Dendritic cell treated with granulocyte-macrophage colony-stimulating factor and Interleukin-4, amounts not matched to agents 40 ng/mL and 50 ng/mL, for 4 days (primary cell): ENCODE measurements at regions not wholly inside any gene's neighbourhood (a gene's known extent, or its start where the extent isn't known, plus 50 kb on each side); places are given as distances from the start of the nearest gene placed in this dataset.

ENCODE experiments used
- H3K27ac Mint-ChIP-seq: one replicate; pipeline ENCODE4 v1.8.0; 2022; ENCODE audit warnings: mild to moderate bottlenecking, mixed read lengths
- H3K27me3 Mint-ChIP-seq: one replicate; pipeline ENCODE4 v1.8.0; 2022; ENCODE audit warnings: mild to moderate bottlenecking, mixed read lengths
- H3K36me3 Mint-ChIP-seq: one replicate; pipeline ENCODE4 v1.8.0; 2022; ENCODE audit warnings: low read depth, mixed read lengths
- H3K4me1 Mint-ChIP-seq: one replicate; pipeline ENCODE4 v1.8.0; 2022; ENCODE audit warnings: low read depth, mixed read lengths
- H3K4me3 Mint-ChIP-seq: one replicate; pipeline ENCODE4 v1.8.0; 2022; ENCODE audit warnings: mild to moderate bottlenecking, moderate library complexity, mixed read lengths
- H3K9me3 Mint-ChIP-seq: one replicate; pipeline ENCODE4 v1.8.0; 2022; ENCODE audit warnings: mixed read lengths
- intact Hi-C: fragments of 100-400 bp; cut with micrococcal nuclease; formaldehyde crosslinking; loops from one replicate; pipeline ENCODE4 v1.15.0; 2022

GRCh38 chr13:93108111-93108601 is 118.5 kb upstream of the GPC6 start:
- no peaks in the 10 kb centered on the region for H3K9me3 Mint-ChIP-seq
- H3K27me3 Mint-ChIP-seq: no peaks in the 10 kb centered on the region
- H3K27ac Mint-ChIP-seq: no peak overlapping the region
- no peaks in the 10 kb centered on the region for H3K4me1 Mint-ChIP-seq
- H3K4me3 Mint-ChIP-seq: no peak overlapping the region
- no peaks in the 10 kb centered on the region for H3K36me3 Mint-ChIP-seq
- intact Hi-C loops: no loop called here

- no peak overlapping the region for H3K27ac Mint-ChIP-seq
Measured at GRCh38 chr13:93116809-93117208, 109.8 kb upstream of the GPC6 start.

DNA sequence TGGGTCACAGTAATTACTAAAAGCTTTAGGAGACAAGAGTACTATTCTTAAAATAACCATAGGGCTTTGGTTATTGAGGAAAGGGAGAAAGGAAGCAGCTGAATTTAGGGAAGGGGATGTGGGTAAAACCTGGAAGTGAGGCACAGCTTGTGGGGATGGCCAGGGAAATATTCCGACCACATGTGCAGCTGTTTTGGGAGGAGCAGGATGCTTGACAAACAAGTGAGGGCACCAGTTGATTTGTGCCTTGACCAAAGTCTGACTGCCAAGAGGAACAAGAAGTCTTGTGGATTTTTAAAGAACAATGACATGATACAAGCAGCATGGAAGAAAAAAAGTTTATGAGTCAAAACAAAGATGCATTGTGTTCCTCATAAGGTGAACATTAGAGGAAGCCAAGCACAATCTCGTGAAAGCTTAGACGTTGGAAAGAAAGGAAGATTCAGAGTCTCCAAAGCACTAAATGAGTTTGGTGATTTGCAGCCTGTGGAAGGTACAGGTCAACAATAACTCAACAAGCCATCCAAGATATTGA is 108.5 kb upstream of the GPC6 start:
- intact Hi-C loops: no loop called here
- H3K9me3 Mint-ChIP-seq: peaks cover 23% of the 10 kb centered on the region
- no peaks in the 10 kb centered on the region for H3K4me1 Mint-ChIP-seq
- no peak overlapping the region for H3K4me3 Mint-ChIP-seq
- no peak overlapping the region for H3K27ac Mint-ChIP-seq
- no peaks in the 10 kb centered on the region for H3K36me3 Mint-ChIP-seq
- H3K27me3 Mint-ChIP-seq: no peaks in the 10 kb centered on the region

More at GRCh38 chr13:93116809-93117208, 109.8 kb upstream of the GPC6 start:
- Mint-ChIP-seq H3K36me3 (no peaks in the 10 kb centered on the region), H3K4me3 (no peak overlapping the region), H3K4me1 (no peaks in the 10 kb centered on the region), H3K9me3 (peaks cover 23% of the 10 kb centered on the region), H3K27me3 (no peaks in the 10 kb centered on the region)
- intact Hi-C loops: no loop called here

DNA sequence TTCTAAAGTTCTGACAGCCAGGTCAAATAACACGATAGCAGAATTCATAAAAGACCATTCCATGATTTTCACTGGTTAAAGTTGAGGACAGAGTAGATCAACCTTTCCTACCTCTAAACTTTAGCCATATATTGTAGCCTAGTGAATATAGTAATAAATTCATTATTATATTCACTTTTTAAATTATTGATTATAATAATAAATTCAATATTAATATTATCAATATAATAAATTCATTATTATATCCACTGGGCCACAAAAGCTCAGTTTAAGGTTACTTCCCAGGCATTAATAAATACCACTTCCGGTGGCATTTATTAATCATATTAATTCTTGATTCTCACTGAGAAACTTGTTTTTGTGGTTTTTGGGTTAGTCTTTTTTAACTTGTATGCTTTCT is 85.7 kb upstream of the GPC6 start:
- H3K9me3 Mint-ChIP-seq: no peaks in the 10 kb centered on the region
- H3K27me3 Mint-ChIP-seq: no peaks in the 10 kb centered on the region
- no peaks in the 10 kb centered on the region for H3K4me1 Mint-ChIP-seq
- intact Hi-C loops: no loop called here
- no peak overlapping the region for H3K4me3 Mint-ChIP-seq
- H3K36me3 Mint-ChIP-seq: no peaks in the 10 kb centered on the region
- no peak overlapping the region for H3K27ac Mint-ChIP-seq

DNA sequence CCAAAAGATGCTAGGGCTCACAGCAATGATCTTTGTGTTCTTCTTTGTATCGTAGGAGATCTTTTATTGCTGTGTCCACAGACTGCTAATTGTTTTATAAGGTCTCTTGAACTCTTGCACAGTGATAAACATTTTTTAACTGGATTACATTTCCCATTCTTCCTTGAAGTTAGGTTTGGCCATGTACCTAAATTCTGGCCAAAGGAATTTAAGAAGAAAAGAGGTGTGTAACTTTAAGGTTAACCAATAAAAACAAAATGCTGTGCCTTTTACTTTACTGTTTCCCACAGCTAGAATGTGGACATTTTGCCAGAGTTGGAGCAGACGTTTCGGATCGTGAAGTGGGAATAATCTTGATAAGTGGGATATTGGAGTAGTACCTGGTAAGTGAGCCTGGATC is 82.6 kb upstream of the GPC6 start:
- H3K9me3 Mint-ChIP-seq: no peaks in the 10 kb centered on the region
- intact Hi-C loops: no loop called here
- H3K27ac Mint-ChIP-seq: no peak overlapping the region
- H3K36me3 Mint-ChIP-seq: no peaks in the 10 kb centered on the region
- H3K27me3 Mint-ChIP-seq: no peaks in the 10 kb centered on the region
- no peak overlapping the region for H3K4me3 Mint-ChIP-seq
- no peaks in the 10 kb centered on the region for H3K4me1 Mint-ChIP-seq

- no peaks in the 10 kb centered on the region for H3K4me1 Mint-ChIP-seq
- H3K27ac Mint-ChIP-seq: no peak overlapping the region
- H3K36me3 Mint-ChIP-seq: no peaks in the 10 kb centered on the region
- intact Hi-C loops: no loop called here
- H3K4me3 Mint-ChIP-seq: no peak overlapping the region
- H3K27me3 Mint-ChIP-seq: no peaks in the 10 kb centered on the region
- H3K9me3 Mint-ChIP-seq: no peaks in the 10 kb centered on the region
Measured at GRCh38 chr13:93145199-93145598, 81.4 kb upstream of the GPC6 start.

DNA sequence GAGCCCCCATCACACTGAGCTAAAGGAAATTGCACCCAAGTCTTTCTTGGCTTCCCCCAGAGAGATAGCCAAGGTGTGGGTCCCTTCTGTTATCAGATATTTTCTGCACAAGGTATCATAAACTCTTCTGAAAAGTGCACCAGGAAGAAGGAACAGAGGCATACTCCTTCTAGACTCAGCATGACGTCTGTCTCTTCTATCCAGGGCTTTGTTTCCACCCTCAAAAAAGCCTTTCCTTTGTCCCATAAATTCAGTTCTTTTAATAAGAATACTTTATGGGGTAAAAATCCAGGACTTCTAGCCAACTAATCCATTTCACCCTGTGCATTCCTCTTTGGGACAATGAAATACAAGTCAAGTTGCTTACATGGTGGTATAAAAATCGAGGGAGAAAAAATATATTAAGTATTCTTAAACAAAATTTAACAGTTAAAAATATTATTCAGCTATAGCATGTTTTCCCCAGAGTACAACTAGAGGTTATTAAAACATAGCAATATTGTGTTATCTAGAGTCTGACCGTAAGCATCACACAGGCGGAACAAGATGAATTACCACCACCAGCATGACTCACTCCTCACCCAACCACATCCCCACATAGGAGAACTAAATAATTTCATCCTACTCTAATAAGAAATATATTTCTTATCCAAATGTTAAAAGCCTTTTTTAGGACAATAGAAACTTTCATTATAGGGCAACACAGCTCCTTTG is 79.9 kb upstream of the GPC6 start:
- intact Hi-C loops: no loop called here
- Mint-ChIP-seq H3K27me3 (no peaks in the 10 kb centered on the region), H3K9me3 (no peaks in the 10 kb centered on the region), H3K4me1 (no peaks in the 10 kb centered on the region), H3K27ac (no peak overlapping the region), H3K36me3 (no peaks in the 10 kb centered on the region), H3K4me3 (no peak overlapping the region)

DNA sequence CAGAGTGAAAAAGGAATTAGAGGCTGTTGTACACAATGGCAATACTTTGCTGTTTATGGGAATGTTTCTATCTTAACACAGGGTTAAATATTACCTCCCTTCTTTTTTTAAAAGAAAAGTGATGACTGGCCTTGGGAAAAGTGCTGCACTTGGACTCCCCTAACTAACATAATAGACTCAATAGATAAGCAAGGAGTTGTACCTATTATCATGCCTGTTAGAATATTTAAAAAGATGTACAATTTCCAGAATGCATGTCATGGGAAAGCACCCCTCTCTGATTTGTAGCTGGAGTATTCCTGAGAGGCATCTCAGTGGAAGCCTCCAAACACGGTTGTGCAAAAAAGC is 79.3 kb upstream of the GPC6 start:
- intact Hi-C loops: no loop called here
- H3K9me3 Mint-ChIP-seq: no peaks in the 10 kb centered on the region
- no peaks in the 10 kb centered on the region for H3K36me3 Mint-ChIP-seq
- no peak overlapping the region for H3K4me3 Mint-ChIP-seq
- no peaks in the 10 kb centered on the region for H3K4me1 Mint-ChIP-seq
- H3K27ac Mint-ChIP-seq: no peak overlapping the region
- H3K27me3 Mint-ChIP-seq: no peaks in the 10 kb centered on the region

DNA sequence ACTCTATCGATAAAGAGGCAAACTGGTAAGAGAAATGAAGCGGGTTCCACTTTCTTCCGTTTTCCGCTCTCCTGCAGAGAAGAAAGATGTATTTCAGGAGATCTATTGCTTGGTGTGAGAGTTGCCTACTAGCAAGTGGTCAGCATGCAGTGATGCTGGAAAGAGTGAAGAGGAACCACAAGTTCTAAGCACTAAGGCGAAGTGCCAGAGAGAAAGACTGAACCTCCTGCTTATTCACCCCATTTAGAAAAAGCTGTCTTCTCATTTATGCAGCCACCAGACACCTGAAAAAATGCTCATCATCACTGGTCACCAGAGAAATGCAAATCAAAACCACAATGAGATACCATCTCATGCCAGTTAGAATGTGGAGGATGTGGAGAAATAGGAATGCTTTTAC is 78.7 kb upstream of the GPC6 start:
- Mint-ChIP-seq H3K4me1 (no peaks in the 10 kb centered on the region), H3K36me3 (no peaks in the 10 kb centered on the region), H3K27me3 (no peaks in the 10 kb centered on the region), H3K9me3 (no peaks in the 10 kb centered on the region), H3K4me3 (no peak overlapping the region), H3K27ac (no peak overlapping the region)
- intact Hi-C loops: no loop called here

GRCh38 chr13:93151277-93151676 is 75.3 kb upstream of the GPC6 start:
- intact Hi-C loops: no loop called here

DNA sequence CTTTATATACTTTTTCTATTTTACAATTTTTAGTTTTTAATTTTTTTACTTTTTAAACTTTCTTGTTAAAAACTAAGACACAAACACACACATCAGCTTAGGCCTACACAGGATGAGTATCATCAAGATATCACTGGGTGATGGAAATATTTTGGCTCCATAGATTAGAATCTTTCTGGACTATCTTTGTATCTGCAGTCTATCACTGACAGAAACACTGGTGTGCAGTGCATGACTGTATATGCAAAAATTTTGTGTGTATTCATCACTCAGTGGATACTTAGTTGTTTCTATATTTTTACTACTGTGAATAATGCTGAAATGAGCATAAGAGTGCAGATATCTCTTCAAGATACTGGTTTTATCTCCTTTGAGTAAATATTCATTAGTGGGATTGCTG is 68.0 kb upstream of the GPC6 start:
- Mint-ChIP-seq H3K36me3 (no peaks in the 10 kb centered on the region), H3K27me3 (no peaks in the 10 kb centered on the region), H3K4me3 (no peak overlapping the region), H3K4me1 (no peaks in the 10 kb centered on the region), H3K9me3 (peaks cover 6% of the 10 kb centered on the region), H3K27ac (no peak overlapping the region)
- intact Hi-C loops: no loop called here

More at GRCh38 chr13:93151277-93151676, 75.3 kb upstream of the GPC6 start:
- Mint-ChIP-seq H3K4me3 (no peak overlapping the region), H3K36me3 (no peaks in the 10 kb centered on the region), H3K4me1 (no peaks in the 10 kb centered on the region), H3K9me3 (no peaks in the 10 kb centered on the region), H3K27ac (no peak overlapping the region), H3K27me3 (no peaks in the 10 kb centered on the region)

DNA sequence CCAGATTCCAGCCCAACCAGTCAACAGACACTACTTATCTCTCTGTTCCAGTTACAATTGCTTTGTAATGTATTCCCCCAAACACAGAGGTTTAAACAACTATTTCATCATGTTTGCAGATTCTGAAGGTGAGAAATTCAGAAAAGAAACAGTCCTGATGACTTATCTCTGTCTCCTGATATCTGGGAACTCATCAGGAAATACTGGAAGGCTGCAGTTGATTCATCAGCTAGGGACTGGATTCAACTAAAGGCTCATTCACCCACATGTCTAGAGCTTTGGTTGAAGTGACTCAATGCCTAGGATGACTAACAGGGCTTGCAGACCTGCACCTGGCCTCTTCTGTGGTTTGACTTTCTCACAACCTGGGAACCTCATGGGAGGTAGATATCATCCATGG is 56.6 kb upstream of the GPC6 start:
- no peaks in the 10 kb centered on the region for H3K27me3 Mint-ChIP-seq
- no peaks in the 10 kb centered on the region for H3K36me3 Mint-ChIP-seq
- intact Hi-C loops: no loop called here
- H3K9me3 Mint-ChIP-seq: peaks cover 22% of the 10 kb centered on the region
- no peak overlapping the region for H3K27ac Mint-ChIP-seq
- H3K4me1 Mint-ChIP-seq: no peaks in the 10 kb centered on the region
- no peak overlapping the region for H3K4me3 Mint-ChIP-seq

DNA sequence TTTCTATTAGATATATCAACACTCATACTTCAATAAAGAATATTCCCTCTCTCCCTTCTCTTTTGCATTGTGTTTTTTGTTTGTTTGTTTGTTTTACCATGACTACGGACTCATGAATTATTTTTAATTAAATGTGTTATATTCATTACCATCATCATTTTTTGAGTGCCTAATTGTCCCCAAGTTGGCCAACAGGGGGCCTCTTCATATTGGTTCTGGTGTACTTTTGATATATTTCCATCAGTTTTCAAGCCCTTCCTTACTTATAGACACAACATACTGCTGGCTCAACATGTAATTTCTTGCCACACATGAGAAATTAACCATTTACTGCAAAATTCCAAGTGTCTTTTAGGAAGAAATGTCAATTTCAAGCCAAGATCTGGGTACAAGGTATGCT is 54.5 kb upstream of the GPC6 start:
- Mint-ChIP-seq H3K27ac (no peak overlapping the region), H3K27me3 (no peaks in the 10 kb centered on the region), H3K9me3 (peaks cover 36% of the 10 kb centered on the region), H3K4me3 (no peak overlapping the region), H3K36me3 (no peaks in the 10 kb centered on the region), H3K4me1 (no peaks in the 10 kb centered on the region)
- intact Hi-C loops: no loop called here

GRCh38 chr13:93173654-93174053 is 53.0 kb upstream of the GPC6 start:
- Mint-ChIP-seq H3K4me1 (no peaks in the 10 kb centered on the region), H3K9me3 (peaks cover 36% of the 10 kb centered on the region), H3K27ac (no peak overlapping the region), H3K27me3 (no peaks in the 10 kb centered on the region), H3K4me3 (no peak overlapping the region), H3K36me3 (no peaks in the 10 kb centered on the region)
- intact Hi-C loops: no loop called here

- intact Hi-C loops: no loop called here
- Mint-ChIP-seq H3K27ac (no peak overlapping the region), H3K4me1 (no peaks in the 10 kb centered on the region), H3K9me3 (peaks cover 36% of the 10 kb centered on the region), H3K4me3 (no peak overlapping the region), H3K36me3 (no peaks in the 10 kb centered on the region), H3K27me3 (no peaks in the 10 kb centered on the region)
Measured at GRCh38 chr13:93174260-93174659, 52.3 kb upstream of the GPC6 start.
